Stimulated activated CD8-positive, alpha-beta memory T cell treated with anti-CD3 and anti-CD28 coated beads, Interleukin-7, amount 100 ng/mL, for 48 hours (primary cell): ENCODE measurements at regions not wholly inside any gene's neighbourhood (a gene's known extent, or its start where the extent isn't known, plus 50 kb on each side); places are given as distances from the start of the nearest gene placed in this dataset.

Experiments
- DNase-seq, 2 donors: peaks; one replicate each; pipeline ENCODE4 v3.0.0-alpha.2; 2020; ENCODE audit warnings: low read depth in 1 of 2; ENCODE audit errors: extremely low read depth in 1 of 2

GRCh38 chr9:87236546-87236945 lies 261.1 kb upstream of the DAPK1 start:
- no peak for DNase-seq

- no peak for DNase-seq
Observed at GRCh38 chr9:87237336-87237735, 260.3 kb upstream of the DAPK1 start.

- no peak for DNase-seq
Observed at GRCh38 chr9:87238545-87238944, 259.1 kb upstream of the DAPK1 start.

- no peak for DNase-seq
Observed at GRCh38 chr9:87239312-87239711, 258.4 kb upstream of the DAPK1 start.

GRCh38 chr9:87243602-87244001 lies 254.1 kb upstream of the DAPK1 start:
- no peak for DNase-seq

- no peak for DNase-seq
Observed at GRCh38 chr9:87245271-87245670, 252.4 kb upstream of the DAPK1 start.

- DNase-seq: no peak
Observed at GRCh38 chr9:87247097-87247496, 250.6 kb upstream of the DAPK1 start.

DNA sequence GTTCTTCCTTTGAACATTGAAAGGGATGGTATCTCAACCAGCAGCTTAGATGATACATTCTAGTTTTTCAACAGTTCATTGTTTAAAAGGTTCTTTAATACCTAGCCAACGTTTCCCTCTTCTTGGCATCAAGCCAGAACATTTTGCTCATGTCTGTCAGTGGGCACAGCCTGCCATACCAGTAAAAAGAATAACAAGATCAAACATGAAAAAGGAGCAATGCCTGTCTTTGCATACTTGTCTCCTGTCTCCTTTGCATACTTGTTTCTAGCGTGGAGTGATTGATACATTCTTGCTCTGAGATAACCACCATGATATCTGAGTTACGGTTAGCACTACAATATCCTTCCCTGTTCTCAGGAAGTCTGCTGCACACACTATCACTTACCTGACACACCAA lies 248.6 kb upstream of the DAPK1 start:
- DNase-seq: no peak

GRCh38 chr9:87250205-87250604 lies 247.5 kb upstream of the DAPK1 start:
- no peak for DNase-seq

DNA sequence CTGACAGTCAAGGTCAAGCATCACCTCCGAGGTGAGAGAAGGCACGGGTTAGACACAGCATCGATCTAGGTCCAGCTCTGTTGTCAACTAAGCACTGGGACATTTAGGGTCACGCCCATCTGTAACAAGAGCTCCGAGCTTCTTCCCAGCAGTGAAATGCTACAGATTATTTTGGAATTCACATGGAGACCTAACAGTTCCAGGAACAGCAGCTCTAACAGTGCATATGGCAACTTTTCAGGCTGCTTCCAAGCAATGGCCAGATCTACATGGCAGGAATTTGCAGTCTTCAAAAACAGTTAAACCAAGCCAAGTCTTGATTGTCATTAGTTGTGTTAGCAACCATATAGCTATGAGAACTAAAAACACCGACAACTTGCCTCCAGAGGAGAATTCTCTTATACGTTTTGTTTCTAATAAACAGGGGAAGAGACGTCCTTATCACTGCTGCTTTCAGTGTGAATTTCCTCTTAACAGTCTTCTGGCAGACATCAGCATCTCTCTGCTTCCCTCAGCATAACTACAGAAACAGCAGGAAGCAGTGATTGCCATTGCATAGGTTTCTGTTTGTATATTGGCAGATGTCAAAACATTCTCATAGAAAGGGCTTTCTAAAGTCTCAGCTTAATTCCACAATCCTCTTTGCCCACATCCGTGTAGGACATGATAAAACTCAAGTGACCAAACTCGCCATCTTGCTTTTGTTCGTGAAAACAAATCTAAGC lies 242.1 kb upstream of the DAPK1 start:
- DNase-seq: no peak

GRCh38 chr9:87256973-87257372 lies 240.7 kb upstream of the DAPK1 start:
- DNase-seq: no peak

DNA sequence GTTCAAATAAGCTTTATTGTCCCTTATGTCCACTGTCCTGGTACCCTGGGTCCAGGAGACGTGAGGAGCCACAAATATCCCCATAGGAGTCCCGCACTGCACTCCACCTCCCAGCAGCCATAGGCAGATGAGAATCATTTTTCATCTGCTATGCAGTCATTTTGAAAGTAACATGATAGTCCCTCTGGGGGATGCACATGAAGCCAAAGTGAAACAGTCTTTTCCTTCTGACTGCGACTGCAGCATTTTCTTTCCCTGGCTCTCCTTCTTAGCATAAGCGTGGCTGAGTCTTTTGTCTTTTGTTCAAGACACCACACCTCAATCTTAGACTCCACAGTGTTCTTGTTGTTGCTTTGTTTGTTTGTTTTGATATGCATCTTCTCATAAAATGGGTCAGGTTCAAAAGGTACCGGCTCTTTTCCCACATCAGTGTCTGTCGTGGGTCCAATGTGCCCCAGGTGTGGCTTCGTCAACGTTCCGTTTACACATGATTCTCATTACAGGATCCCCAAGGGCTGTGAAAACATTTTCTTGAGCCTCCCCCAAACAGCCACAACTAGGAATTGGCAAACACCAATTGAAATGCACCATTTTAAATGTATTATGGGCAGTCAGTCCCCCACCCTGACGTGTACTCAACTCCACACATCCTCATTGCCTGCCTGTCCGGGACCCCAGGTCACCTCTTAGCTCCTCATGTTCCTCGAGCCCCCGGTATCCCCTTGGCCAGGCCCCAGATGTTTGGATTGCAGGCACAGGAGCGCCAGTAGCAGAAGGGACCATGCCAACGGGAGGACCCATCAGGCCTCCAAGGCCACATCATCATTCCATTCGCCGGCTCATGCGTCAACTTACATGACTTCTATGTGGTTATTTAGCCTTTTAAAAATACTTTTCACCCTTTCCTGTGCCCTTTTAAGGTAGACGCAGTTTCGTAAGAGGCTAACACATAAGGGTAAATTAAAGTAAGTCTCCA lies 237.8 kb upstream of the DAPK1 start:
- no peak for DNase-seq

DNA sequence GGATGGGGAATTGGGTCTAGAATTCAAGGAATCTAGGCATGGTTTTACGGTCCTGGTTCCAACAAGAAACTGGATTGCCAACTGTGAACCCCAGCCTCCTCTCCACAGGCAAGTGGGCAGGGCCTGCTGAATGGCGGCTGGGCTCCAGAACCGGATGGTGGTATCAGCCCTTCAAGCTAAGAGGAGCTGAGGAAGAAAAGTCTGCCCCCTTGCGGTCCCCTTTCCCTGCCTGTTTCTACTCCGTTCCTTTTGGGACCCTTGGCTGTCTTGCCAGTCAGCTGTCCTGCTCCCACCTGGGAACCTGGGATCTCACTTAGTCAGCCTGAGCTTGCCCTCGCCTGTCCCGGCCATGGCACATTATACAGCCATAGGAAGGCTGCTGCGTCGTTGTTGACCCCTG lies 234.4 kb upstream of the DAPK1 start:
- no peak for DNase-seq

GRCh38 chr9:87266697-87267096 lies 231.0 kb upstream of the DAPK1 start:
- no peak for DNase-seq

DNA sequence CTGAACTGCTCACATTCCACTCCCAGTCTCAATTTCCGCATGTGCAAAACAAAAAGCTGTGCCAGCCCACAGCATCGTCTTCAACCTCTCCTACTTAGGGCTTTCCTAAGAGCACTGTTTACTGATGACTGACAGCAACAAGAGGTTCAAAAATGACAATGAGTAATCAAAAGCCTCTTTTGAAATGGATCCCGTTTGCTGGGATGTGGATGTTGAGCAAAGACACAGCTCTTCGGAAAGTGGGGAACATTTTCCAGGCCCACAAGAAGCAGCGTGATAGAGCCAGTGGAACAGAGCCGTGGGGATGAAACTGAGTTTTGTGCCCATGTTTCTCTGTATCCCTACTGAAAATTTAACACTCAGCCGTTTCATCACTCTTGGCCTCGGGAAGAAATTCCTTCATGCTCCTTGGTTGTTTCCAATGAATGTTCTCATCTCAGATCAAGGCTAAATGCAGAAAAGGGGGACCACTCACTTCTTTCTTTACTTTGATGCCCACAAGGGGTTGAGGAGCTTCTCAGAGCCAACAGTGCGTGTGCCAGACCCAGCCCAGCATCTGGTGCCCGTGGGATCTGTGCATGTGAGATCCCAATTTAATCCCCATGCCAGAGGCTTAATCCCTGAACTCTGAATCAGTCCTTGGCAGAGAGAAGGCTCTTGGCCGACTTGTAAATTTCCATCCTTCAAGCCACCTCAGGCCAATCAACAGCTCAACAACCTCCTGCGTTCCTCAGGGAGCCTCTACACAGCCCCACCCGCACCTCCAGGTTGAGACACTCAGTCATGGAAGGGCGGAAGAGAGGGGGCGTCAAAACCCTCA lies 230.2 kb upstream of the DAPK1 start:
- no peak for DNase-seq

- DNase-seq: no peak
Observed at GRCh38 chr9:87269296-87270176, 228.1 kb upstream of the DAPK1 start.

GRCh38 chr9:87270221-87270847 lies 227.3 kb upstream of the DAPK1 start:
- DNase-seq: no peak

DNA sequence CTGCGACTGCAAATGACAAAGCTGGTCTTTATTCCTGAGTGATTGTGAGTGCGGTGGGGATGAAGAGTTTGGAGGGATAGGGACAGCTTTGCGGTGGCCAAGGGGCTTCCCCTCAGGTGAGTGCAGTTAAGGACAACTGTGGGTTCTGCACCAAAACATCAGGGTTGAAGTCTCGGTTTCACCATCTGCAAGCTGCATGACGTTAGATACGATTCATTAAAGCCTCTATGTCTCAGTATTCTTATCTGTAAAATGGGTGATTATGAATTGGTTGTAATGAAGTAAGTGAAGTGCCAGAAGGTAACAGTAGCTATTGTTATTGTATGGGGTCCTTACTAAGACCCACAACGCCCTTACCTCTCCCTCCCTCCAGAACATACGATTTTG lies 226.8 kb upstream of the DAPK1 start:
- DNase-seq: no peak

- no peak for DNase-seq
Observed at GRCh38 chr9:87271696-87272477, 225.8 kb upstream of the DAPK1 start.
